T47D (cell line): ENCODE measurements at regions not wholly inside any gene's neighbourhood (a gene's known extent, or its start where the extent isn't known, plus 50 kb on each side); places are given as distances from the start of the nearest gene placed in this dataset.
A peak's percentile ranks its signal among the peaks of the same experiment; 100 is the strongest.

Experiments
- DNase-seq, 2 experiments: peaks; one replicate each; pipeline versions ENCODE4 v3.0.0 to v3.0.0-alpha.2; 2011 to 2012; ENCODE audit warnings: low read depth in 1 of 2, low spot score in 1 of 2
- JUND ChIP-seq: IDR thresholded peaks from 2 replicates; pipeline ENCODE4 v1.6.1; 2012; ENCODE audit warnings: low read depth
- in situ Hi-C: cut with HindIII; loops from 2 replicates; pipeline ENCODE4 v1.10.0; 2016; ENCODE audit warnings: low sequenced_read_pairs, low pct_unique_long_range_greater_than_20kb

- in situ Hi-C loops = no loop called here
Measured at GRCh38 chr6:208364-208763, 83.9 kb upstream of the DUSP22 start.

GRCh38 chr6:208938-209337 is 83.3 kb upstream of the DUSP22 start:
- DNase-seq = no peak
- no peak for TF ChIP-seq JUND
- in situ Hi-C loops = no loop called here

More at GRCh38 chr6:208364-208763, 83.9 kb upstream of the DUSP22 start:
- DNase-seq = no peak
- no peak for TF ChIP-seq JUND

- in situ Hi-C loops = no loop called here
- no peak for DNase-seq
- TF ChIP-seq JUND = no peak
Measured at GRCh38 chr6:209432-210103, 82.7 kb upstream of the DUSP22 start.

GRCh38 chr6:210104-210456 is 82.2 kb upstream of the DUSP22 start:
- in situ Hi-C loops = no loop called here
- no peak for DNase-seq
- TF ChIP-seq JUND = no peak

- TF ChIP-seq JUND = no peak
- in situ Hi-C loops = no loop called here
- DNase-seq = no peak
Measured at GRCh38 chr6:210778-211374, 81.4 kb upstream of the DUSP22 start.

GRCh38 chr6:211871-212497 is 80.3 kb upstream of the DUSP22 start:
- DNase-seq = peak in 1 of 2 experiments; percentile 25
- TF ChIP-seq JUND = no peak
- in situ Hi-C loops = no loop called here

- in situ Hi-C loops = no loop called here
- DNase-seq = no peak
- no peak for TF ChIP-seq JUND
Measured at GRCh38 chr6:213284-213683, 79.0 kb upstream of the DUSP22 start.

GRCh38 chr6:214428-214827 is 77.9 kb upstream of the DUSP22 start:
- no peak for TF ChIP-seq JUND
- in situ Hi-C loops = no loop called here
- DNase-seq = no peak

- in situ Hi-C loops = no loop called here
- TF ChIP-seq JUND = no peak
- peak in 1 of 2 experiments; percentile 49 for DNase-seq
Measured at GRCh38 chr6:215335-216034, 76.8 kb upstream of the DUSP22 start.

GRCh38 chr6:217048-217659 is 75.1 kb upstream of the DUSP22 start:
- TF ChIP-seq JUND = no peak
- in situ Hi-C loops = no loop called here
- peak in 1 of 2 experiments; percentile 33 for DNase-seq

- in situ Hi-C loops = no loop called here
- no peak for TF ChIP-seq JUND
- no peak for DNase-seq
Measured at GRCh38 chr6:218153-219018, 73.9 kb upstream of the DUSP22 start.
